ENCODE measurements at regions not wholly inside any gene's neighbourhood (a gene's known extent, or its start where the extent isn't known, plus 50 kb on each side); places are given as distances from the start of the nearest gene placed in this dataset.

DNA sequence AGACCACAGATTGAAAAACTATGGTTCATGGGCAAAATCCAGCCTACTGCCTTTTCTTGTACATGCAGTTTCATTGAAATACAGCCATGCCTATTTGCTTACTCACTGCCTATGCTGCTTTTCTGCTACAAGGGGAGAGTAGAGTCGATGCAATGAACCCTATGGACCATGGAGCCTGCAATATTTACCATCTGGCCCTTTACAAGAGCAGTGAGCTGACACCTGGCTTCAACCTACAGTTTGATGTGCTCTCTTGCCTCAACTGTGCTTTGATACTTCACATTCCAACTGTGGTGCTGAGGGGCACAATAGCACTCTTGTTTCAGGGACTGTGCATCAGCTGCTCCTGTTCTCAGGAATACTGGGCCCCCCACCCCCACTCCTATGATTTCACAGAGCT lies 239.5 kb upstream of the SORL1-AS1 start:
- no TSS peak for BruUV-seq (replicated peaks)
- TF ChIP-seq, protein P1, sequence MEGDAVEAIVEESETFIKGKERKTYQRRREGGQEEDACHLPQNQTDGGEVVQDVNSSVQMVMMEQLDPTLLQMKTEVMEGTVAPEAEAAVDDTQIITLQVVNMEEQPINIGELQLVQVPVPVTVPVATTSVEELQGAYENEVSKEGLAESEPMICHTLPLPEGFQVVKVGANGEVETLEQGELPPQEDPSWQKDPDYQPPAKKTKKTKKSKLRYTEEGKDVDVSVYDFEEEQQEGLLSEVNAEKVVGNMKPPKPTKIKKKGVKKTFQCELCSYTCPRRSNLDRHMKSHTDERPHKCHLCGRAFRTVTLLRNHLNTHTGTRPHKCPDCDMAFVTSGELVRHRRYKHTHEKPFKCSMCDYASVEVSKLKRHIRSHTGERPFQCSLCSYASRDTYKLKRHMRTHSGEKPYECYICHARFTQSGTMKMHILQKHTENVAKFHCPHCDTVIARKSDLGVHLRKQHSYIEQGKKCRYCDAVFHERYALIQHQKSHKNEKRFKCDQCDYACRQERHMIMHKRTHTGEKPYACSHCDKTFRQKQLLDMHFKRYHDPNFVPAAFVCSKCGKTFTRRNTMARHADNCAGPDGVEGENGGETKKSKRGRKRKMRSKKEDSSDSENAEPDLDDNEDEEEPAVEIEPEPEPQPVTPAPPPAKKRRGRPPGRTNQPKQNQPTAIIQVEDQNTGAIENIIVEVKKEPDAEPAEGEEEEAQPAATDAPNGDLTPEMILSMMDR (conservative IDR thresholded peaks at IDR 0.05; ENCODE audit: low read length), result no peak
- TF ChIP-seq EZH2phosphoT487 (IDR thresholded peaks at IDR 0.05; ENCODE audit: borderline replicate concordance, low read depth, low read length), result no peak
- ChIA-PET CTCF (ENCODE audit: unreplicated experiment) (interaction anchor here (0.6 kb wide), 1 partner anchor 1065 kb away, joined by 3 read pairs; no protein-coding TSS in a partner anchor), POLR2A (no interaction called here)
- H3K4me1 ChIP-seq (ENCODE audit: insufficient read depth, low read length, poor library complexity, severe bottlenecking), result no peaks in the 10 kb centered on the region
- no peaks in the 10 kb centered on the region for H4K20me1 ChIP-seq (ENCODE audit: insufficient read depth, low read length)
- no peak overlapping the region for H3K4me3 ChIP-seq (ENCODE audit: low read depth, low read length, poor library complexity, severe bottlenecking)
- H3K4me2 ChIP-seq (ENCODE audit: low read length), result no peak overlapping the region
- H3K9me3 ChIP-seq (ENCODE audit: low read length), result no peaks in the 10 kb centered on the region
- no peaks in the 10 kb centered on the region for H3K79me2 ChIP-seq (ENCODE audit: insufficient read depth, low read depth, low read length)
- H3K9me2 ChIP-seq (ENCODE audit: insufficient read depth, low read length), result no peaks in the 10 kb centered on the region
- intact Hi-C loops (cut with micrococcal nuclease; ENCODE audit: unreplicated experiment), result no loop called here
- DNase-seq (ENCODE audit: low spot score), result no peak
- H3K36me3 ChIP-seq (ENCODE audit: insufficient read depth, low read length), result no peaks in the 10 kb centered on the region
- no peak overlapping the region for H3K27ac ChIP-seq (ENCODE audit: low read depth, low read length, poor library complexity, severe bottlenecking)
- no peak overlapping the region for H2AFZ ChIP-seq (ENCODE audit: low read length)

DNA sequence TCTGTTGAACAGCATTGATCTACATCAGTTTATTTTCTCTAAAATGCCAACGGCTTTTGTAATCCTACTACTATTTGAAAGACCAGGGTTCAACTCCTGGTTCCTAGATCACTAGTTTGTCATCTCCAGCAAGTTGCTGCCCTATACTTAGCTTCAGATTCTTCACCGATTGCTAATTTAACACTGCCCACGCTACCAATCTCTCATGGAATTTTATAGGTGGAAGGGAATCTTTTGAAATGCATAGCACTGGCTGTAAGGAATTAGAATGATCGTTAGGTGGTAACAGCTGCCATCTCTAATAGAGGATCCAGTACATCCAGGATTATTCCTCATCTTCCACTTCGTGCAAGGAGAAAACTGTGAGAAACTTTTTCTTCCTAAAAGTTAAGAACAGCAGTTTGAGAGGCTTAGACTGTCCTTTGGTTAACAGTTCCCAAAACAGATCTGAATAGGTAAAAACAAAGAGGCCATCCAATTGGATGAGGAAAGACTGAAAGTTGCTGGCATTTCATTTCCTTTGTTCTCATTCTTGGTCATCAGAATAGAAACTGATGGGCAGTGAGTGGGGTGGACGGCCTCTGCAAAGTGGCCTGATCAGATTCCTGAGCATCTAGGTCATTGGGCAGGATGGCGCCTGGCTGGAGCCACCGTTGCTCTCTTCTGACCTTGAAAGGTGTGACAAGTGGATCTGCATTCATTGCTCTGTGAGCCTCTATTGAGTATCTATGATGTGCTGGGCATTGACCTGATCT lies 236.3 kb upstream of the SORL1-AS1 start:
- Histone ChIP-seq H4K20me1 (ENCODE audit: insufficient read depth, low read length) (no peaks in the 10 kb centered on the region), H3K4me2 (ENCODE audit: low read length) (no peak overlapping the region), H3K79me2 (ENCODE audit: insufficient read depth, low read depth, low read length) (no peaks in the 10 kb centered on the region), H3K36me3 (ENCODE audit: insufficient read depth, low read length) (no peaks in the 10 kb centered on the region), H3K9me3 (ENCODE audit: low read length) (no peaks in the 10 kb centered on the region), H3K27ac (ENCODE audit: low read depth, low read length, poor library complexity, severe bottlenecking) (no peak overlapping the region), H3K4me3 (ENCODE audit: low read depth, low read length, poor library complexity, severe bottlenecking) (no peak overlapping the region), H3K9me2 (ENCODE audit: insufficient read depth, low read length) (no peaks in the 10 kb centered on the region), H3K4me1 (ENCODE audit: insufficient read depth, low read length, poor library complexity, severe bottlenecking) (no peaks in the 10 kb centered on the region), H2AFZ (ENCODE audit: low read length) (no peak overlapping the region)
- no peak for TF ChIP-seq EZH2phosphoT487 (IDR thresholded peaks at IDR 0.05; ENCODE audit: borderline replicate concordance, low read depth, low read length)
- TF ChIP-seq, protein P1 (conservative IDR thresholded peaks at IDR 0.05; ENCODE audit: low read length), result no peak
- intact Hi-C loops (cut with micrococcal nuclease; ENCODE audit: unreplicated experiment), result no loop called here
- ChIA-PET CTCF (ENCODE audit: unreplicated experiment) (no interaction called here), POLR2A (interaction anchor here (0.8 to 0.9 kb wide), 2 partner anchors 13 to 28 kb away, joined by 3 to 4 read pairs; no protein-coding TSS in a partner anchor)
- no TSS peak for BruUV-seq (replicated peaks)
- no peak for DNase-seq (ENCODE audit: low spot score)

DNA sequence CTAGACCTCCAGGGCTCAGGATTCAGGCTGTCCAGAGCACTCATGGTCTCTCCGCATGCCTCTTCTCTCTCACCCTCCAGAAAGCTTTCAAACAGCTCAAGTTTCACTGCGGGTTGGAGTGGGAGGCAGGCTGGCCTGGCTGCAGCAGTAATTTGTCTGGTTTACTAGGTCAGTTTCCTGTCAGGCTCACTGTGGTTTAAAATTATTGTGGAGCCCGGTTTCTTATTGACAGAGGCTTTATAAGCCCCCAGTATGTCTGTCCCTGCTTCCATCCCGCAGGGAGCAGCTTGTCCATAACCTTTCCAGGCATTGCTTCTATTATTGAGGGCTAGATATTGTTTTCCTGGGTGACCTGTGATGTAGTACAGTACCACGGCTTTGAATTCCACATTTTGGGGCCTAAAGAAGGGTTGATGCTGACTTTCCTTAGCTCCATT lies 235.3 kb upstream of the SORL1-AS1 start:
- BruUV-seq (replicated peaks), result no TSS peak
- no peak overlapping the region for H2AFZ ChIP-seq (ENCODE audit: low read length)

More for the DNA sequence above, 235.3 kb upstream of the SORL1-AS1 start:
- intact Hi-C loops (cut with micrococcal nuclease; ENCODE audit: unreplicated experiment), result no loop called here
- Histone ChIP-seq H3K79me2 (ENCODE audit: insufficient read depth, low read depth, low read length) (no peaks in the 10 kb centered on the region), H3K4me1 (ENCODE audit: insufficient read depth, low read length, poor library complexity, severe bottlenecking) (no peaks in the 10 kb centered on the region), H4K20me1 (ENCODE audit: insufficient read depth, low read length) (no peaks in the 10 kb centered on the region), H3K27ac (ENCODE audit: low read depth, low read length, poor library complexity, severe bottlenecking) (no peak overlapping the region), H3K9me3 (ENCODE audit: low read length) (no peaks in the 10 kb centered on the region), H3K9me2 (ENCODE audit: insufficient read depth, low read length) (no peaks in the 10 kb centered on the region), H3K36me3 (ENCODE audit: insufficient read depth, low read length) (no peaks in the 10 kb centered on the region), H3K4me2 (ENCODE audit: low read length) (no peak overlapping the region), H3K4me3 (ENCODE audit: low read depth, low read length, poor library complexity, severe bottlenecking) (no peak overlapping the region)
- CTCF ChIA-PET (ENCODE audit: unreplicated experiment), result no interaction called here
- DNase-seq (ENCODE audit: low spot score), result no peak
- POLR2A ChIA-PET, result interaction anchor here (0.8 to 0.9 kb wide), 2 partner anchors 12 to 29 kb away, joined by 3 to 4 read pairs; no protein-coding TSS in a partner anchor
- no peak for TF ChIP-seq EZH2phosphoT487 (IDR thresholded peaks at IDR 0.05; ENCODE audit: borderline replicate concordance, low read depth, low read length)
- TF ChIP-seq, protein P1 (conservative IDR thresholded peaks at IDR 0.05; ENCODE audit: low read length), result no peak
